ENCODE measurements at regions not wholly inside any gene's neighbourhood (a gene's known extent, or its start where the extent isn't known, plus 50 kb on each side); places are given as distances from the start of the nearest gene placed in this dataset.
A peak's percentile ranks its signal among the peaks of the same experiment; 100 is the strongest.

- no peak overlapping the region for H3K4me3 ChIP-seq (replicated peaks; ENCODE audit: low read depth, low read length)
- peak; percentile 45 for DNase-seq (ENCODE audit: low read depth)
- no peak for TF ChIP-seq CTCF (IDR thresholded peaks at IDR 0.05; ENCODE audit: low read length, missing control alignments)
These were observed 291.6 kb downstream of the TLE1 start for GRCh38 chr9:81397481-81398381.

- TF ChIP-seq CTCF (IDR thresholded peaks at IDR 0.05; ENCODE audit: low read length, missing control alignments): no peak
- DNase-seq (ENCODE audit: low read depth): no peak
- no peak overlapping the region for H3K4me3 ChIP-seq (replicated peaks; ENCODE audit: low read depth, low read length)
These were observed 292.8 kb downstream of the TLE1 start for GRCh38 chr9:81396528-81396927.

GRCh38 chr9:81395676-81396054 is 293.7 kb downstream of the TLE1 start:
- DNase-seq (ENCODE audit: low read depth): no peak
- no peak for TF ChIP-seq CTCF (IDR thresholded peaks at IDR 0.05; ENCODE audit: low read length, missing control alignments)
- no peak overlapping the region for H3K4me3 ChIP-seq (replicated peaks; ENCODE audit: low read depth, low read length)

- H3K4me3 ChIP-seq (replicated peaks; ENCODE audit: low read depth, low read length): no peak overlapping the region
- no peak for TF ChIP-seq CTCF (IDR thresholded peaks at IDR 0.05; ENCODE audit: low read length, missing control alignments)
- DNase-seq (ENCODE audit: low read depth): peak; percentile 21
These were observed 294.3 kb downstream of the TLE1 start for GRCh38 chr9:81394881-81395675.

- DNase-seq (ENCODE audit: low read depth): no peak
- H3K4me3 ChIP-seq (replicated peaks; ENCODE audit: low read depth, low read length): no peak overlapping the region
- no peak for TF ChIP-seq CTCF (IDR thresholded peaks at IDR 0.05; ENCODE audit: low read length, missing control alignments)
These were observed 295.1 kb downstream of the TLE1 start for GRCh38 chr9:81393985-81394811.

- no peak for DNase-seq (ENCODE audit: low read depth)
- TF ChIP-seq CTCF (IDR thresholded peaks at IDR 0.05; ENCODE audit: low read length, missing control alignments): no peak
- no peak overlapping the region for H3K4me3 ChIP-seq (replicated peaks; ENCODE audit: low read depth, low read length)
These were observed 297.9 kb downstream of the TLE1 start for GRCh38 chr9:81391457-81391825.

Data from fibroblast of pulmonary artery (primary cell).